SK-N-SH (cell line): ENCODE measurements at regions not wholly inside any gene's neighbourhood (a gene's known extent, or its start where the extent isn't known, plus 50 kb on each side); places are given as distances from the start of the nearest gene placed in this dataset.
"Not testable (repeated sequence)": the region's sequence is repeated elsewhere in the genome, so short reads cannot be mapped to it uniquely, and the experiment has no call there.

ENCODE experiments used
- CTCF ChIA-PET: fragments of 300-600, 350-600 bp; formaldehyde crosslinking; extraction: SDS; loops from one replicate; lab custom pipeline; 2021; lab: Yijun Ruan, JAX
- POLR2A ChIA-PET: fragments of 350-600 bp; sonication (Branson Sonifier 250); formaldehyde crosslinking; extraction: SDS; loops from one replicate; lab custom pipeline; 2020; ENCODE audit warnings: antibody characterized with exemption, inconsistent platforms; lab: Yijun Ruan, JAX
- DNase-seq: peaks from one replicate; pipeline ENCODE4 v3.0.0; 2012
- H2AFZ ChIP-seq: fragments of 200-600 bp; sonication (generic); 2 replicates; pipeline ENCODE4 v1.8.1; 2016; ENCODE audit warnings: antibody characterized with exemption, mild to moderate bottlenecking, low read depth
- H3F3A ChIP-seq: fragments of 200-600 bp; sonication (generic); replicated peaks from 2 replicates; pipeline ENCODE3; 2016; ENCODE audit warnings: antibody characterized with exemption, mild to moderate bottlenecking; ENCODE audit not compliant: insufficient read depth
- H3K27ac ChIP-seq, 2 experiments: fragments of 200-500 bp in 1 of 2; fragments of 200-600 bp in 1 of 2; sonication (Bioruptor generic) in 1 of 2; sonication (generic), shearing (Covaris generic) in 1 of 2; 2 replicates each; pipeline versions ENCODE4 v1.5.1 to v1.6.1; 2014 to 2016; ENCODE audit warnings: low read depth in 2 of 2, inconsistent platforms in 1 of 2, low read length in 1 of 2, mild to moderate bottlenecking in 1 of 2, mixed read lengths in 1 of 2
- H3K27me3 ChIP-seq: fragments of 200-600 bp; sonication (generic), shearing (Covaris generic); 2 replicates; pipeline ENCODE4 v1.6.1; 2016; ENCODE audit warnings: mixed run types; ENCODE audit not compliant: insufficient read depth
- H3K36me3 ChIP-seq, 2 experiments: fragments of 200-500 bp in 1 of 2; fragments of 200-600 bp in 1 of 2; sonication (Bioruptor generic) in 1 of 2; sonication (generic) in 1 of 2; replicated peaks in 1 of 2; 2 replicates each; pipeline versions ENCODE3 to v1.5.1; 2014 to 2016; ENCODE audit warnings: low read length in 1 of 2, mild to moderate bottlenecking in 1 of 2; ENCODE audit not compliant: insufficient read depth in 2 of 2, control insufficient read depth in 1 of 2
- H3K4me1 ChIP-seq, 2 experiments: fragments of 200-500 bp in 1 of 2; fragments of 200-600 bp in 1 of 2; sonication (Bioruptor generic) in 1 of 2; sonication (generic), shearing (Covaris generic) in 1 of 2; 2 replicates each; pipeline versions ENCODE4 v1.5.1 to v1.6.1; 2014 to 2016; ENCODE audit warnings: low read depth in 1 of 2, low read length in 1 of 2, mixed run types in 1 of 2; ENCODE audit not compliant: insufficient read depth in 2 of 2, control insufficient read depth in 1 of 2
- H3K4me2 ChIP-seq: fragments of 200-600 bp; sonication (generic), shearing (Covaris generic); 2 replicates; pipeline ENCODE4 v1.6.1; 2017; ENCODE audit warnings: mixed run types
- H3K4me3 ChIP-seq, 2 experiments: fragments of 200-500 bp in 1 of 2; fragments of 200-600 bp in 1 of 2; sonication (Bioruptor generic) in 1 of 2; sonication (generic), shearing (Covaris generic) in 1 of 2; 2 replicates each; pipeline versions ENCODE4 v1.5.1 to v1.8.1; 2014 to 2016; ENCODE audit warnings: low read depth in 2 of 2, inconsistent platforms in 1 of 2, low read length in 1 of 2, mild to moderate bottlenecking in 1 of 2, mixed read lengths in 1 of 2, moderate library complexity in 1 of 2
- H3K79me2 ChIP-seq: fragments of 200-600 bp; sonication (generic); 2 replicates; pipeline ENCODE4 v1.8.1; 2017; ENCODE audit warnings: mild to moderate bottlenecking; ENCODE audit not compliant: insufficient read depth
- H3K9ac ChIP-seq: fragments of 200-600 bp; sonication (generic); 2 replicates; pipeline ENCODE4 v1.6.1; 2017; ENCODE audit warnings: mixed run types
- H3K9me2 ChIP-seq: fragments of 200-600 bp; sonication (generic); 2 replicates; pipeline ENCODE4 v1.6.1; 2017; ENCODE audit warnings: mixed run types
- H3K9me3 ChIP-seq: fragments of 200-600 bp; sonication (generic); 2 replicates; pipeline ENCODE4 v1.6.1; 2017; ENCODE audit warnings: mixed run types, mild to moderate bottlenecking, moderate library complexity
- H4K20me1 ChIP-seq: fragments of 200-600 bp; sonication (generic); 2 replicates; pipeline ENCODE4 v1.6.1; 2017; ENCODE audit warnings: mild to moderate bottlenecking, mixed run types; ENCODE audit not compliant: insufficient read depth
- ELF1 ChIP-seq: IDR thresholded peaks from 2 replicates; pipeline ENCODE4 v1.4.0; 2012
- FOXJ3 ChIP-seq: sonication (generic); formaldehyde crosslinking; IDR thresholded peaks from 2 replicates; pipeline ENCODE4 v1.5.1; 2020; ENCODE audit warnings: mild to moderate bottlenecking, missing genetic modification reagents
- GABPA ChIP-seq: IDR thresholded peaks from 2 replicates; pipeline ENCODE4 v1.4.0; 2012; ENCODE audit warnings: low read depth, mild to moderate bottlenecking
- GATA2 ChIP-seq: sonication (generic); formaldehyde crosslinking; IDR thresholded peaks from 2 replicates; pipeline ENCODE4 v1.5.0; 2020; ENCODE audit warnings: mild to moderate bottlenecking, missing genetic modification reagents
- JUND ChIP-seq: IDR thresholded peaks from 2 replicates; pipeline ENCODE4 v1.4.0; 2012
- MXI1 ChIP-seq: IDR thresholded peaks from 2 replicates; pipeline ENCODE4 v1.6.1; 2012; ENCODE audit warnings: mild to moderate bottlenecking, low read depth, low read length, improper control_type of control experiment
- POLR2AphosphoS5 ChIP-seq: IDR thresholded peaks from 2 replicates; pipeline ENCODE4 v1.6.1; 2012; ENCODE audit warnings: low read depth, low read length
- TEAD4 ChIP-seq: IDR thresholded peaks from 2 replicates; pipeline ENCODE4 v1.4.0; 2012; ENCODE audit warnings: mild to moderate bottlenecking, borderline replicate concordance; ENCODE audit not compliant: insufficient read depth
- WGBS: methylation state at CpG from one replicate; pipeline ENCODE4 v1.1.6; 2017; ENCODE audit warnings: low lambda C conversion rate; 5-methylcytosine and 5-hydroxymethylcytosine counted together
- TF ChIP-seq, protein P1 (sequence below): IDR thresholded peaks from 2 replicates; pipeline ENCODE4 v1.4.0; 2012; ENCODE audit warnings: low read depth
- TF ChIP-seq, protein P2 (sequence below): IDR thresholded peaks from 2 replicates; pipeline ENCODE4 v1.6.1; 2012; ENCODE audit warnings: mild to moderate bottlenecking, low read depth, low read length, moderate library complexity
- TF ChIP-seq, protein P3 (sequence below): fragments of 200-600 bp; sonication (generic); IDR thresholded peaks from 2 replicates; pipeline ENCODE4 v1.6.1; 2017; ENCODE audit warnings: antibody characterized with exemption, mild to moderate bottlenecking, moderate library complexity
- TF ChIP-seq, protein P4 (sequence below): IDR thresholded peaks from 2 replicates; pipeline ENCODE4 v1.4.0; 2012; ENCODE audit warnings: low read depth, borderline replicate concordance
- TF ChIP-seq, protein P5 (sequence below): fragments of 150-350 bp; IDR thresholded peaks from 2 replicates; pipeline ENCODE4 v1.6.1; 2017; ENCODE audit warnings: antibody characterized with exemption, low read length, low read depth, borderline replicate concordance

DNA sequence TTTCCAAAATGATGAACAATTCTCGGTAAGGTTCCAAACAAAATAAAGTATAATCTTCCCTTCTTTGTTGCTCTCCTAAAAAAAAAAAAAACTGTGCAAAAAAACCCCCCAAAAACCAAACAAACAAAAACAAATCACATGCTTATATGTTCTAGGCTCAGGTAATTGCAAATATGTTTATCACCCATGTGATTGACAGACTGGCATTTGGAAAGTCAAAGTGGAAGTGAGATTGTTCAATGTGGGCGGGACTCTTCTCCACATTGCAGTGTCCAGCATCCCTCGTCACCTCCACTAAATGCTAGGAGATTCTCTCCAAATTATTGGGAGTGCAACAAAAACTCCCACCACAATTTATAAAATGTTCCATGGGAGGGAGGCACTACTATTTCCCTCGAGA, 57.6 kb upstream of the CACNA1D start:
- TF ChIP-seq, protein P1, sequence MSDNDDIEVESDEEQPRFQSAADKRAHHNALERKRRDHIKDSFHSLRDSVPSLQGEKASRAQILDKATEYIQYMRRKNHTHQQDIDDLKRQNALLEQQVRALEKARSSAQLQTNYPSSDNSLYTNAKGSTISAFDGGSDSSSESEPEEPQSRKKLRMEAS, result no peak
- TF ChIP-seq FOXJ3 (no peak), GABPA (no peak), TEAD4 (no peak), POLR2AphosphoS5 (no peak), JUND (no peak), ELF1 (no peak), GATA2 (CRISPR knock-in tag) (no peak), MXI1 (no peak)
- TF ChIP-seq, protein P2, sequence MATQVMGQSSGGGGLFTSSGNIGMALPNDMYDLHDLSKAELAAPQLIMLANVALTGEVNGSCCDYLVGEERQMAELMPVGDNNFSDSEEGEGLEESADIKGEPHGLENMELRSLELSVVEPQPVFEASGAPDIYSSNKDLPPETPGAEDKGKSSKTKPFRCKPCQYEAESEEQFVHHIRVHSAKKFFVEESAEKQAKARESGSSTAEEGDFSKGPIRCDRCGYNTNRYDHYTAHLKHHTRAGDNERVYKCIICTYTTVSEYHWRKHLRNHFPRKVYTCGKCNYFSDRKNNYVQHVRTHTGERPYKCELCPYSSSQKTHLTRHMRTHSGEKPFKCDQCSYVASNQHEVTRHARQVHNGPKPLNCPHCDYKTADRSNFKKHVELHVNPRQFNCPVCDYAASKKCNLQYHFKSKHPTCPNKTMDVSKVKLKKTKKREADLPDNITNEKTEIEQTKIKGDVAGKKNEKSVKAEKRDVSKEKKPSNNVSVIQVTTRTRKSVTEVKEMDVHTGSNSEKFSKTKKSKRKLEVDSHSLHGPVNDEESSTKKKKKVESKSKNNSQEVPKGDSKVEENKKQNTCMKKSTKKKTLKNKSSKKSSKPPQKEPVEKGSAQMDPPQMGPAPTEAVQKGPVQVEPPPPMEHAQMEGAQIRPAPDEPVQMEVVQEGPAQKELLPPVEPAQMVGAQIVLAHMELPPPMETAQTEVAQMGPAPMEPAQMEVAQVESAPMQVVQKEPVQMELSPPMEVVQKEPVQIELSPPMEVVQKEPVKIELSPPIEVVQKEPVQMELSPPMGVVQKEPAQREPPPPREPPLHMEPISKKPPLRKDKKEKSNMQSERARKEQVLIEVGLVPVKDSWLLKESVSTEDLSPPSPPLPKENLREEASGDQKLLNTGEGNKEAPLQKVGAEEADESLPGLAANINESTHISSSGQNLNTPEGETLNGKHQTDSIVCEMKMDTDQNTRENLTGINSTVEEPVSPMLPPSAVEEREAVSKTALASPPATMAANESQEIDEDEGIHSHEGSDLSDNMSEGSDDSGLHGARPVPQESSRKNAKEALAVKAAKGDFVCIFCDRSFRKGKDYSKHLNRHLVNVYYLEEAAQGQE, result no peak
- TF ChIP-seq, protein P3, sequence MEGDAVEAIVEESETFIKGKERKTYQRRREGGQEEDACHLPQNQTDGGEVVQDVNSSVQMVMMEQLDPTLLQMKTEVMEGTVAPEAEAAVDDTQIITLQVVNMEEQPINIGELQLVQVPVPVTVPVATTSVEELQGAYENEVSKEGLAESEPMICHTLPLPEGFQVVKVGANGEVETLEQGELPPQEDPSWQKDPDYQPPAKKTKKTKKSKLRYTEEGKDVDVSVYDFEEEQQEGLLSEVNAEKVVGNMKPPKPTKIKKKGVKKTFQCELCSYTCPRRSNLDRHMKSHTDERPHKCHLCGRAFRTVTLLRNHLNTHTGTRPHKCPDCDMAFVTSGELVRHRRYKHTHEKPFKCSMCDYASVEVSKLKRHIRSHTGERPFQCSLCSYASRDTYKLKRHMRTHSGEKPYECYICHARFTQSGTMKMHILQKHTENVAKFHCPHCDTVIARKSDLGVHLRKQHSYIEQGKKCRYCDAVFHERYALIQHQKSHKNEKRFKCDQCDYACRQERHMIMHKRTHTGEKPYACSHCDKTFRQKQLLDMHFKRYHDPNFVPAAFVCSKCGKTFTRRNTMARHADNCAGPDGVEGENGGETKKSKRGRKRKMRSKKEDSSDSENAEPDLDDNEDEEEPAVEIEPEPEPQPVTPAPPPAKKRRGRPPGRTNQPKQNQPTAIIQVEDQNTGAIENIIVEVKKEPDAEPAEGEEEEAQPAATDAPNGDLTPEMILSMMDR, result no peak
- TF ChIP-seq, protein P4, sequence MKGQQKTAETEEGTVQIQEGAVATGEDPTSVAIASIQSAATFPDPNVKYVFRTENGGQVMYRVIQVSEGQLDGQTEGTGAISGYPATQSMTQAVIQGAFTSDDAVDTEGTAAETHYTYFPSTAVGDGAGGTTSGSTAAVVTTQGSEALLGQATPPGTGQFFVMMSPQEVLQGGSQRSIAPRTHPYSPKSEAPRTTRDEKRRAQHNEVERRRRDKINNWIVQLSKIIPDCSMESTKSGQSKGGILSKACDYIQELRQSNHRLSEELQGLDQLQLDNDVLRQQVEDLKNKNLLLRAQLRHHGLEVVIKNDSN, result no peak
- TF ChIP-seq, protein P5, sequence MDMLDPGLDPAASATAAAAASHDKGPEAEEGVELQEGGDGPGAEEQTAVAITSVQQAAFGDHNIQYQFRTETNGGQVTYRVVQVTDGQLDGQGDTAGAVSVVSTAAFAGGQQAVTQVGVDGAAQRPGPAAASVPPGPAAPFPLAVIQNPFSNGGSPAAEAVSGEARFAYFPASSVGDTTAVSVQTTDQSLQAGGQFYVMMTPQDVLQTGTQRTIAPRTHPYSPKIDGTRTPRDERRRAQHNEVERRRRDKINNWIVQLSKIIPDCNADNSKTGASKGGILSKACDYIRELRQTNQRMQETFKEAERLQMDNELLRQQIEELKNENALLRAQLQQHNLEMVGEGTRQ, result no peak
- no peaks in the 10 kb centered on the region; the same call in 1 of the 2 replicates for H3K27me3 ChIP-seq
- no peaks in the 10 kb centered on the region for H3K79me2 ChIP-seq
- H3K36me3 ChIP-seq, result no peaks in the 10 kb centered on the region
- no peak overlapping the region for H3K4me2 ChIP-seq
- no peaks in the 10 kb centered on the region for H4K20me1 ChIP-seq
- no peaks in the 10 kb centered on the region for H3F3A ChIP-seq
- no peaks in the 10 kb centered on the region for H3K4me1 ChIP-seq
- POLR2A ChIA-PET, result no interaction called here
- whole genome bisulfite sequencing, result 41% methylated on average over 4 of the region's 4 CpGs
- no peak overlapping the region for H3K27ac ChIP-seq
- CTCF ChIA-PET, result interaction anchor here (1.2 kb wide), 1 partner anchor 274 kb away, joined by 4 read pairs; no protein-coding TSS in a partner anchor
- no peak overlapping the region for H2AFZ ChIP-seq
- no peaks in the 10 kb centered on the region for H3K9me3 ChIP-seq
- H3K4me3 ChIP-seq, result no peak overlapping the region
- H3K9me2 ChIP-seq, result no peaks in the 10 kb centered on the region
- no peak overlapping the region for H3K9ac ChIP-seq
- DNase-seq, result no peak

DNA sequence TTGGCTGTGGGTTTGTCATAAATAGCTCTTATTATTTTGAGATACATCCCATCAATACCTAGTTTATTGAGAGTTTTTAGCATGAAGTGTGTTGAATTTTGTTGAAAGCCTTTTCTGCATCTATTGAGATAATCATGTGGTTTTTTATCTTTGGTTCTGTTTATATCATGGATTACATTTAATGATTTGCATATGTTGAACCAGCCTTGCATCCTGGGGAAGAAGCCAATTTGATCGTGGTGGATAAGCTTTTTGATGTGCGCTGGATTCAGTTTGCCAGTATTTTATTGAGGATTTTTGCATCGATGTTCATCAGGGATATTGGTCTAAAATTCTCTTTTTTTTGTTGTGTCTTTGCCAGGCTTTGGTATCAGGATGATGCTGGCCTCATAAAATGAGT, 51.5 kb upstream of the CACNA1D start:
- H4K20me1 ChIP-seq, POLR2A ChIA-PET, H3K36me3 ChIP-seq, H3K9me2 ChIP-seq, H2AFZ ChIP-seq, H3K27ac ChIP-seq, CTCF ChIA-PET, H3K9me3 ChIP-seq, H3K4me3 ChIP-seq, H3K4me2 ChIP-seq, DNase-seq, H3F3A ChIP-seq, H3K9ac ChIP-seq, H3K4me1 ChIP-seq, H3K79me2 ChIP-seq, H3K27me3 ChIP-seq: not testable (repeated sequence)
- WGBS, result 7% methylated on average over 3 of the region's 3 CpGs
